ENCODE measurements at regions not wholly inside any gene's neighbourhood (a gene's known extent, or its start where the extent isn't known, plus 50 kb on each side); places are given as distances from the start of the nearest gene placed in this dataset.
A peak's percentile ranks its signal among the peaks of the same experiment; 100 is the strongest.

GRCh38 chr12:84497819-84498218, 414.8 kb downstream of the SLC6A15 start:
- no peak for ATAC-seq
- 9% methylated on average over 1 of the region's 1 CpG for WGBS (ENCODE audit: insufficient coverage, low coverage, low lambda C conversion rate, missing lambda C conversion rate)
- Histone ChIP-seq H3K27me3 (no peaks in the 10 kb centered on the region), H3K4me3 (no peak overlapping the region), H3K4me1 (no peaks in the 10 kb centered on the region), H3K27ac (no peak overlapping the region), H3K9me3 (no peaks in the 10 kb centered on the region), H3K36me3 (no peaks in the 10 kb centered on the region)
- intact Hi-C loops (cut with DNase I): no loop called here
- no peak for DNase-seq
- TF ChIP-seq CTCF (IDR thresholded peaks at IDR 0.05) (peak in 2 of 4 donors; percentile 7 to 37), POLR2A (IDR thresholded peaks at IDR 0.05) (no peak)

- intact Hi-C loops (cut with DNase I): no loop called here
- ATAC-seq (no peak), DNase-seq (no peak)
- Histone ChIP-seq H3K36me3 (no peaks in the 10 kb centered on the region), H3K4me1 (no peaks in the 10 kb centered on the region), H3K27me3 (no peaks in the 10 kb centered on the region), H3K27ac (no peak overlapping the region), H3K4me3 (no peak overlapping the region), H3K9me3 (no peaks in the 10 kb centered on the region)
- TF ChIP-seq CTCF (IDR thresholded peaks at IDR 0.05): no peak
- TF ChIP-seq POLR2A (IDR thresholded peaks at IDR 0.05): no peak
- WGBS (ENCODE audit: insufficient coverage, low coverage, low lambda C conversion rate, missing lambda C conversion rate): 66% methylated on average over 2 of the region's 2 CpGs
Observed at GRCh38 chr12:84495711-84496110, 416.9 kb downstream of the SLC6A15 start.

- no peaks in the 10 kb centered on the region for H3K36me3 ChIP-seq
- intact Hi-C loops (cut with DNase I): no loop called here
- no peak overlapping the region for H3K4me3 ChIP-seq
- no peaks in the 10 kb centered on the region for H3K27me3 ChIP-seq
- no peaks in the 10 kb centered on the region for H3K9me3 ChIP-seq
- no peaks in the 10 kb centered on the region for H3K4me1 ChIP-seq
- H3K27ac ChIP-seq: no peak overlapping the region
- WGBS (ENCODE audit: insufficient coverage, low coverage, low lambda C conversion rate, missing lambda C conversion rate): 53% methylated on average over 2 of the region's 3 CpGs
- ATAC-seq: no peak
- DNase-seq: no peak
- TF ChIP-seq POLR2A (IDR thresholded peaks at IDR 0.05) (no peak), CTCF (IDR thresholded peaks at IDR 0.05) (no peak)
Observed at GRCh38 chr12:84492351-84492883, 420.2 kb downstream of the SLC6A15 start.

GRCh38 chr12:84484798-84485197, 427.8 kb downstream of the SLC6A15 start:
- intact Hi-C loops (cut with DNase I): no loop called here
- H3K4me3 ChIP-seq: no peak overlapping the region
- no peaks in the 10 kb centered on the region for H3K4me1 ChIP-seq
- no peaks in the 10 kb centered on the region for H3K27me3 ChIP-seq
- no peak overlapping the region for H3K27ac ChIP-seq
- no peaks in the 10 kb centered on the region for H3K9me3 ChIP-seq
- 31% methylated on average over 2 of the region's 2 CpGs for WGBS (ENCODE audit: insufficient coverage, low coverage, low lambda C conversion rate, missing lambda C conversion rate)
- DNase-seq (no peak), ATAC-seq (no peak)
- H3K36me3 ChIP-seq: no peaks in the 10 kb centered on the region
- TF ChIP-seq POLR2A (IDR thresholded peaks at IDR 0.05): no peak
- TF ChIP-seq CTCF (IDR thresholded peaks at IDR 0.05): no peak

GRCh38 chr12:84480803-84481202, 431.8 kb downstream of the SLC6A15 start:
- Histone ChIP-seq H3K36me3 (no peaks in the 10 kb centered on the region), H3K27ac (no peak overlapping the region), H3K4me3 (no peak overlapping the region), H3K9me3 (no peaks in the 10 kb centered on the region), H3K27me3 (no peaks in the 10 kb centered on the region), H3K4me1 (no peaks in the 10 kb centered on the region)
- DNase-seq: no peak
- intact Hi-C loops (cut with DNase I): no loop called here
- ATAC-seq: no peak
- TF ChIP-seq POLR2A (IDR thresholded peaks at IDR 0.05) (no peak), CTCF (IDR thresholded peaks at IDR 0.05) (no peak)
- 46% methylated on average over 3 of the region's 3 CpGs for WGBS (ENCODE audit: insufficient coverage, low coverage, low lambda C conversion rate, missing lambda C conversion rate)

All from right lobe of liver (tissue), 6 donors.